ENCODE measurements at regions not wholly inside any gene's neighbourhood (a gene's known extent, or its start where the extent isn't known, plus 50 kb on each side); places are given as distances from the start of the nearest gene placed in this dataset.

GRCh38 chr5:61894046-61894445 lies 412.0 kb upstream of the KIF2A start:
- peaks cover 15% of the 10 kb centered on the region for H3K27me3 Mint-ChIP-seq (ENCODE audit: low read depth)
- H3K4me1 Mint-ChIP-seq: no peaks in the 10 kb centered on the region
- no peak for DNase-seq (ENCODE audit: low spot score in 2 of 2, unreplicated experiment in 2 of 2)
- H3K27ac Mint-ChIP-seq: no peak overlapping the region
- TF ChIP-seq CTCF (IDR thresholded peaks at IDR 0.05; ENCODE audit: unreplicated experiment): no peak
- peaks cover 47% of the 10 kb centered on the region for H3K9me3 Mint-ChIP-seq
- no peak overlapping the region for H3K4me3 Mint-ChIP-seq
- H3K36me3 Mint-ChIP-seq: no peaks in the 10 kb centered on the region

- Mint-ChIP-seq H3K27me3 (ENCODE audit: low read depth) (peaks cover 29% of the 10 kb centered on the region), H3K4me1 (no peaks in the 10 kb centered on the region), H3K36me3 (no peaks in the 10 kb centered on the region), H3K27ac (no peak overlapping the region), H3K9me3 (peaks cover 32% of the 10 kb centered on the region), H3K4me3 (no peak overlapping the region)
- no peak for TF ChIP-seq CTCF (IDR thresholded peaks at IDR 0.05; ENCODE audit: unreplicated experiment)
- no peak for DNase-seq (ENCODE audit: low spot score in 2 of 2, unreplicated experiment in 2 of 2)
These were observed 409.2 kb upstream of the KIF2A start for GRCh38 chr5:61896811-61897210.

GRCh38 chr5:61897251-61897650 lies 408.8 kb upstream of the KIF2A start:
- H3K9me3 Mint-ChIP-seq: peaks cover 32% of the 10 kb centered on the region
- no peaks in the 10 kb centered on the region for H3K4me1 Mint-ChIP-seq
- H3K27ac Mint-ChIP-seq: no peak overlapping the region
- no peak overlapping the region for H3K4me3 Mint-ChIP-seq
- H3K27me3 Mint-ChIP-seq (ENCODE audit: low read depth): peaks cover 31% of the 10 kb centered on the region
- TF ChIP-seq CTCF (IDR thresholded peaks at IDR 0.05; ENCODE audit: unreplicated experiment): no peak
- H3K36me3 Mint-ChIP-seq: no peaks in the 10 kb centered on the region
- no peak for DNase-seq (ENCODE audit: low spot score in 2 of 2, unreplicated experiment in 2 of 2)

GRCh38 chr5:61901997-61902396 lies 404.0 kb upstream of the KIF2A start:
- H3K36me3 Mint-ChIP-seq: no peaks in the 10 kb centered on the region
- H3K4me1 Mint-ChIP-seq: no peaks in the 10 kb centered on the region
- TF ChIP-seq CTCF (IDR thresholded peaks at IDR 0.05; ENCODE audit: unreplicated experiment): no peak
- no peaks in the 10 kb centered on the region for H3K9me3 Mint-ChIP-seq
- H3K4me3 Mint-ChIP-seq: no peak overlapping the region
- DNase-seq (ENCODE audit: low spot score in 2 of 2, unreplicated experiment in 2 of 2): no peak
- H3K27ac Mint-ChIP-seq: no peak overlapping the region
- H3K27me3 Mint-ChIP-seq (ENCODE audit: low read depth): peaks cover 45% of the 10 kb centered on the region

- Mint-ChIP-seq H3K27me3 (ENCODE audit: low read depth) (peaks cover 32% of the 10 kb centered on the region), H3K27ac (no peak overlapping the region), H3K36me3 (no peaks in the 10 kb centered on the region), H3K4me3 (no peak overlapping the region), H3K4me1 (no peaks in the 10 kb centered on the region), H3K9me3 (no peaks in the 10 kb centered on the region)
- no peak for DNase-seq (ENCODE audit: low spot score in 2 of 2, unreplicated experiment in 2 of 2)
- TF ChIP-seq CTCF (IDR thresholded peaks at IDR 0.05; ENCODE audit: unreplicated experiment): no peak
These were observed 401.3 kb upstream of the KIF2A start for GRCh38 chr5:61904730-61905129.

- H3K27ac Mint-ChIP-seq: no peak overlapping the region
- H3K36me3 Mint-ChIP-seq: no peaks in the 10 kb centered on the region
- no peak overlapping the region for H3K4me3 Mint-ChIP-seq
- TF ChIP-seq CTCF (IDR thresholded peaks at IDR 0.05; ENCODE audit: unreplicated experiment): no peak
- H3K9me3 Mint-ChIP-seq: no peaks in the 10 kb centered on the region
- DNase-seq (ENCODE audit: low spot score in 2 of 2, unreplicated experiment in 2 of 2): no peak
- H3K27me3 Mint-ChIP-seq (ENCODE audit: low read depth): peaks cover 27% of the 10 kb centered on the region
- H3K4me1 Mint-ChIP-seq: no peaks in the 10 kb centered on the region
These were observed 400.4 kb upstream of the KIF2A start for GRCh38 chr5:61905613-61906012.

Measured in mesothelial cell of epicardium (in vitro differentiated cells).